ENCODE measurements at regions not wholly inside any gene's neighbourhood (a gene's known extent, or its start where the extent isn't known, plus 50 kb on each side); places are given as distances from the start of the nearest gene placed in this dataset.

GRCh38 chr6:94272327-94272726, 853.0 kb upstream of the EPHA7 start:
- DNase-seq (ENCODE audit: low read depth): no peak

GRCh38 chr6:94270091-94270948, 851.0 kb upstream of the EPHA7 start:
- H3K36me3 ChIP-seq (ENCODE audit: control insufficient read depth, insufficient read depth, low read length): no peaks in the 10 kb centered on the region
- H3K4me3 ChIP-seq (ENCODE audit: low read depth, low read length): no peak overlapping the region
- CTCF ChIA-PET: no interaction called here
- DNase-seq (ENCODE audit: low read depth): no peak
- H3K27me3 ChIP-seq (ENCODE audit: control insufficient read depth, insufficient read depth, low read length): no peaks in the 10 kb centered on the region
- TF ChIP-seq CTCF (IDR thresholded peaks at IDR 0.05; ENCODE audit: insufficient read depth, low read depth, low read length): no peak
- POLR2A ChIA-PET: no interaction called here

More at GRCh38 chr6:94272327-94272726, 853.0 kb upstream of the EPHA7 start:
- TF ChIP-seq CTCF (IDR thresholded peaks at IDR 0.05; ENCODE audit: insufficient read depth, low read depth, low read length): no peak
- Histone ChIP-seq H3K4me3 (ENCODE audit: low read depth, low read length) (no peak overlapping the region), H3K36me3 (ENCODE audit: control insufficient read depth, insufficient read depth, low read length) (no peaks in the 10 kb centered on the region), H3K27me3 (ENCODE audit: control insufficient read depth, insufficient read depth, low read length) (no peaks in the 10 kb centered on the region)
- ChIA-PET CTCF (no interaction called here), POLR2A (no interaction called here)

- POLR2A ChIA-PET: no interaction called here
- no peaks in the 10 kb centered on the region for H3K36me3 ChIP-seq (ENCODE audit: control insufficient read depth, insufficient read depth, low read length)
- no peak overlapping the region for H3K4me3 ChIP-seq (ENCODE audit: low read depth, low read length)
- no peak for DNase-seq (ENCODE audit: low read depth)
- TF ChIP-seq CTCF (IDR thresholded peaks at IDR 0.05; ENCODE audit: insufficient read depth, low read depth, low read length): no peak
- no peaks in the 10 kb centered on the region for H3K27me3 ChIP-seq (ENCODE audit: control insufficient read depth, insufficient read depth, low read length)
- CTCF ChIA-PET: no interaction called here
Measured at GRCh38 chr6:94269256-94269655, 849.9 kb upstream of the EPHA7 start.

- Histone ChIP-seq H3K4me3 (ENCODE audit: low read depth, low read length) (no peak overlapping the region), H3K27me3 (ENCODE audit: control insufficient read depth, insufficient read depth, low read length) (no peaks in the 10 kb centered on the region), H3K36me3 (ENCODE audit: control insufficient read depth, insufficient read depth, low read length) (no peaks in the 10 kb centered on the region)
- POLR2A ChIA-PET: no interaction called here
- DNase-seq (ENCODE audit: low read depth): no peak
- CTCF ChIA-PET: no interaction called here
- TF ChIP-seq CTCF (IDR thresholded peaks at IDR 0.05; ENCODE audit: insufficient read depth, low read depth, low read length): no peak
Measured at GRCh38 chr6:94260765-94261164, 841.4 kb upstream of the EPHA7 start.

GRCh38 chr6:94254689-94255088, 835.3 kb upstream of the EPHA7 start:
- no peaks in the 10 kb centered on the region for H3K27me3 ChIP-seq (ENCODE audit: control insufficient read depth, insufficient read depth, low read length)
- POLR2A ChIA-PET: no interaction called here
- DNase-seq (ENCODE audit: low read depth): no peak
- no peak for TF ChIP-seq CTCF (IDR thresholded peaks at IDR 0.05; ENCODE audit: insufficient read depth, low read depth, low read length)
- no peaks in the 10 kb centered on the region for H3K36me3 ChIP-seq (ENCODE audit: control insufficient read depth, insufficient read depth, low read length)
- CTCF ChIA-PET: no interaction called here
- H3K4me3 ChIP-seq (ENCODE audit: low read depth, low read length): no peak overlapping the region

All from BJ (cell line).